AG08396 (cell line): ENCODE measurements at regions not wholly inside any gene's neighbourhood (a gene's known extent, or its start where the extent isn't known, plus 50 kb on each side); places are given as distances from the start of the nearest gene placed in this dataset.
A peak's percentile ranks its signal among the peaks of the same experiment; 100 is the strongest.

Source experiments
- DNase-seq: peaks from one replicate; pipeline ENCODE4 v3.0.0; 2012; ENCODE audit warnings: low spot score, mixed read lengths

GRCh38 chr4:130183096-130183495 is 1087.1 kb downstream of the C4orf33 start:
- DNase-seq = no peak

- no peak for DNase-seq
Measured at GRCh38 chr4:130183766-130184165, 1087.8 kb downstream of the C4orf33 start.

- no peak for DNase-seq
Measured at GRCh38 chr4:130185123-130185522, 1089.2 kb downstream of the C4orf33 start.

- no peak for DNase-seq
Measured at GRCh38 chr4:130186931-130187330, 1091.0 kb downstream of the C4orf33 start.

- DNase-seq = no peak
Measured at GRCh38 chr4:130187587-130187986, 1091.6 kb downstream of the C4orf33 start.

GRCh38 chr4:130192787-130193186 is 1096.8 kb downstream of the C4orf33 start:
- DNase-seq = no peak

GRCh38 chr4:130197946-130198345 is 1102.0 kb downstream of the C4orf33 start:
- no peak for DNase-seq

GRCh38 chr4:130203571-130203970 is 1107.6 kb downstream of the C4orf33 start:
- no peak for DNase-seq

- no peak for DNase-seq
Measured at GRCh38 chr4:130210864-130211263, 1114.9 kb downstream of the C4orf33 start.

GRCh38 chr4:130214268-130214667 is 1118.3 kb downstream of the C4orf33 start:
- DNase-seq = no peak

- no peak for DNase-seq
Measured at GRCh38 chr4:130233377-130234047, 1137.6 kb downstream of the C4orf33 start.

- no peak for DNase-seq
Measured at GRCh38 chr4:130238121-130238520, 1142.2 kb downstream of the C4orf33 start.

GRCh38 chr4:130249002-130249401 is 1153.0 kb downstream of the C4orf33 start:
- no peak for DNase-seq

- peak; percentile 2 for DNase-seq
Measured at GRCh38 chr4:130257271-130257670, 1161.3 kb downstream of the C4orf33 start.

- no peak for DNase-seq
Measured at GRCh38 chr4:130266814-130267213, 1170.9 kb downstream of the C4orf33 start.

GRCh38 chr4:130288576-130288975 is 1192.6 kb downstream of the C4orf33 start:
- DNase-seq = no peak

- no peak for DNase-seq
Measured at GRCh38 chr4:130293692-130294091, 1197.7 kb downstream of the C4orf33 start.

- DNase-seq = no peak
Measured at GRCh38 chr4:130296448-130296847, 1200.5 kb downstream of the C4orf33 start.

- no peak for DNase-seq
Measured at GRCh38 chr4:130306566-130306965, 1210.6 kb downstream of the C4orf33 start.

GRCh38 chr4:130309221-130309620 is 1213.3 kb downstream of the C4orf33 start:
- no peak for DNase-seq

- no peak for DNase-seq
Measured at GRCh38 chr4:130322439-130322838, 1226.5 kb downstream of the C4orf33 start.

- DNase-seq = no peak
Measured at GRCh38 chr4:130329036-130329435, 1233.1 kb downstream of the C4orf33 start.

- DNase-seq = no peak
Measured at GRCh38 chr4:130333241-130333759, 1237.3 kb downstream of the C4orf33 start.
